ENCODE measurements at regions not wholly inside any gene's neighbourhood (a gene's known extent, or its start where the extent isn't known, plus 50 kb on each side); places are given as distances from the start of the nearest gene placed in this dataset.

DNA sequence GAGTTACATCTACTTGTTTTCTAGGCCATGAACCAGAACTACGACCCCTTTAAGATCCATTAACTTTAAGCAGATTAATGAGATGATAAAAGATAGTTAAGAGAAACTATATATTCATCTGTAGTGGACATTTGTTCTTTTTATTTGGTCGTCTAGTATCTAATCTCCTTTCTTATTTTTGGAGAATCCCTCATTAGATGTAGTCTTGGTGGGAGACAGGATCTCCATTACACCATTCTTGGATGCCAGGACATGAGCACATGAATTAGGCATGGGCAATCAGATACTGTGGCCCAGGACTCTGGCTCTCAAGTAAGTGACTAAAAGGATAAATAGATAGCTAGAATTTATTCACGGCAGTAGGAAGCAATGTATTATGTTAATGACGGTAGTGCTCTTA, 245.0 kb downstream of the ATP23 start:
- H3K4me3 Mint-ChIP-seq, result no peak overlapping the region
- H3K27me3 Mint-ChIP-seq, result peaks cover 1 to 22% (median 6%) of the 10 kb centered on the region in 5 donors
- no peaks in the 10 kb centered on the region for H3K4me1 Mint-ChIP-seq
- H3K36me3 Mint-ChIP-seq, result peaks cover 0 to 10% (median 0%) of the 10 kb centered on the region in 3 donors
- no peak overlapping the region for H3K27ac Mint-ChIP-seq
- DNase-seq, result no peak
- no peak for ATAC-seq
- POLR2A ChIA-PET, result no interaction called here
- peaks cover 6 to 26% (median 11%) of the 10 kb centered on the region in 9 donors for H3K9me3 Mint-ChIP-seq

DNA sequence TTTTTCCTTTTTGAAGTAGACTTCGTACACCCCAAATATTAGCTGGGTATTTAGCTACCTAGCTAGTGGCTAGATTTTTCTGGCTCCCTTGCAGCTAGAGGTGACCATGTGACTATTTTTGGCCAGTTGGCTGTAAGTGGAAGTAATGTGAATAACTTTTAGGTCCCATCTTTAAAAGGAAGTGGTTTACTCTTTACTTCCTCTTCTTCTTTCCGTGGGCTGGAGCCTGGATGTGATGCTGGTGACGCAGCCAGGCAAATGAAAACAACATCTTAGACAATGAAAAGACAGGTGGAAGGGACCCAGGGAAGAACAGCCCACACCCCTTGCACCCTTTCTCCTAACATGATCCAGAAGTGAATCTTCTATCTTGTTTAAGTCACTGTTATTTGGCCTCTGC, 245.5 kb downstream of the ATP23 start:
- Mint-ChIP-seq H3K4me3 (no peak overlapping the region), H3K4me1 (no peaks in the 10 kb centered on the region), H3K27me3 (peaks cover 1 to 21% (median 8%) of the 10 kb centered on the region in 5 donors), H3K27ac (no peak overlapping the region), H3K36me3 (peaks cover 0 to 10% (median 0%) of the 10 kb centered on the region in 3 donors), H3K9me3 (peaks cover 6 to 31% (median 11%) of the 10 kb centered on the region in 9 donors)
- POLR2A ChIA-PET, result no interaction called here
- no peak for ATAC-seq
- no peak for DNase-seq

DNA sequence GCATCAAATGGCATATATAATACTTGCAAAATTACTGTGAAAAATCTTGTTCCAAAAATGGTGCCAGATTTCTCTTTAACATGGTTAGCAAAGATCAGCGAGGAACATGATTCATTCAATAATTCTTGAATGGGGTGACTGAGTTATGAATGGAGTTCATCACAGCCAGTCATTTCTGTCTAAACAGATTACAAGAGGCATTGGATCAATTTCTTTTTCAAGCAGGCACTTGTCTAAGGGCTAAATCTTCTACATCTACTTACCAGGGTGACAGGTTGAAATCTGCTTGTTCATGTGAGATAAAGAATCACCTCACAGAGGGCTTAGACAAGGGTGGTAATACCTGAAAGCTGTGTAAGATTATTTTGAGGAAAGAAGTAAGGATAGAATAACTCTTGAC, 247.7 kb downstream of the ATP23 start:
- no peak overlapping the region for H3K4me3 Mint-ChIP-seq
- peaks cover 0 to 1% (median 0%) of the 10 kb centered on the region in 4 donors for H3K4me1 Mint-ChIP-seq
- H3K36me3 Mint-ChIP-seq, result peaks cover 0 to 10% (median 0%) of the 10 kb centered on the region in 3 donors
- POLR2A ChIA-PET, result no interaction called here
- peaks cover 0 to 14% (median 4%) of the 10 kb centered on the region in 5 donors for H3K27me3 Mint-ChIP-seq
- peaks cover 6 to 34% (median 11%) of the 10 kb centered on the region in 9 donors for H3K9me3 Mint-ChIP-seq
- no peak overlapping the region for H3K27ac Mint-ChIP-seq
- DNase-seq, result no peak
- ATAC-seq, result no peak

DNA sequence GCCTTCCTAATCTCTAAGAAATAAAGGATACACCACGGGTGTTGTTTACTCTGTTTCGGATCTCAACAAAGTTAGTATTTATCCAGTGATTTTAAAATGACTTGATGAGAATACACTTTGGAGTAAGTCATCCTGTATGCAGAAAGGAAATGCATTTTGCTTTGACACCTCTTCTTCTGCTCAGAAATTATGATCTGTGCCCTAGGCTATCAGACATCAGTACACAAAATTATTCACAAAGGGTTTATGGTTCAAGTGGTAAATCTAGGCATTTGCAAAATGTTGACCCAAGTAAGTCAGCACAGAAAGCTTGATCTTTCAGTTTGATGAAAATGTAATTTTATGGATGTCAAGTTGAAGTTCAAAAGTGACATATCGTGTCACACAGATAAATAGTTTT, 248.5 kb downstream of the ATP23 start:
- ATAC-seq (no peak), DNase-seq (no peak)
- peaks cover 0 to 10% (median 0%) of the 10 kb centered on the region in 3 donors for H3K36me3 Mint-ChIP-seq
- peaks cover 0 to 1% (median 0%) of the 10 kb centered on the region in 4 donors for H3K4me1 Mint-ChIP-seq
- peaks cover 0 to 14% (median 9%) of the 10 kb centered on the region in 5 donors for H3K27me3 Mint-ChIP-seq
- H3K4me3 Mint-ChIP-seq, result no peak overlapping the region
- peaks cover 6 to 34% (median 12%) of the 10 kb centered on the region in 9 donors for H3K9me3 Mint-ChIP-seq
- no peak overlapping the region for H3K27ac Mint-ChIP-seq
- POLR2A ChIA-PET, result no interaction called here

- Mint-ChIP-seq H3K36me3 (peaks cover 0 to 10% (median 0%) of the 10 kb centered on the region in 3 donors), H3K27ac (no peak overlapping the region), H3K4me1 (peaks cover 0 to 1% (median 0%) of the 10 kb centered on the region in 4 donors), H3K27me3 (peaks cover 0 to 21% (median 11%) of the 10 kb centered on the region in 5 donors), H3K9me3 (peaks cover 4 to 28% (median 12%) of the 10 kb centered on the region in 9 donors), H3K4me3 (no peak overlapping the region)
- DNase-seq, result no peak
- ATAC-seq, result no peak
- POLR2A ChIA-PET, result no interaction called here
Measured at GRCh38 chr12:58190618-58191017, 249.3 kb downstream of the ATP23 start.

- H3K4me1 Mint-ChIP-seq, result peaks cover 0 to 4% (median 0%) of the 10 kb centered on the region in 4 donors
- peaks cover 0 to 4% (median 0%) of the 10 kb centered on the region in 3 donors for H3K36me3 Mint-ChIP-seq
- ATAC-seq (no peak), DNase-seq (no peak)
- no peak overlapping the region for H3K27ac Mint-ChIP-seq
- H3K9me3 Mint-ChIP-seq, result peaks cover 0 to 6% (median 3%) of the 10 kb centered on the region in 9 donors
- peaks cover 9 to 68% (median 25%) of the 10 kb centered on the region in 5 donors for H3K27me3 Mint-ChIP-seq
- POLR2A ChIA-PET, result no interaction called here
- H3K4me3 Mint-ChIP-seq, result no peak overlapping the region
Measured at GRCh38 chr12:58196971-58197370, 255.6 kb downstream of the ATP23 start.

DNA sequence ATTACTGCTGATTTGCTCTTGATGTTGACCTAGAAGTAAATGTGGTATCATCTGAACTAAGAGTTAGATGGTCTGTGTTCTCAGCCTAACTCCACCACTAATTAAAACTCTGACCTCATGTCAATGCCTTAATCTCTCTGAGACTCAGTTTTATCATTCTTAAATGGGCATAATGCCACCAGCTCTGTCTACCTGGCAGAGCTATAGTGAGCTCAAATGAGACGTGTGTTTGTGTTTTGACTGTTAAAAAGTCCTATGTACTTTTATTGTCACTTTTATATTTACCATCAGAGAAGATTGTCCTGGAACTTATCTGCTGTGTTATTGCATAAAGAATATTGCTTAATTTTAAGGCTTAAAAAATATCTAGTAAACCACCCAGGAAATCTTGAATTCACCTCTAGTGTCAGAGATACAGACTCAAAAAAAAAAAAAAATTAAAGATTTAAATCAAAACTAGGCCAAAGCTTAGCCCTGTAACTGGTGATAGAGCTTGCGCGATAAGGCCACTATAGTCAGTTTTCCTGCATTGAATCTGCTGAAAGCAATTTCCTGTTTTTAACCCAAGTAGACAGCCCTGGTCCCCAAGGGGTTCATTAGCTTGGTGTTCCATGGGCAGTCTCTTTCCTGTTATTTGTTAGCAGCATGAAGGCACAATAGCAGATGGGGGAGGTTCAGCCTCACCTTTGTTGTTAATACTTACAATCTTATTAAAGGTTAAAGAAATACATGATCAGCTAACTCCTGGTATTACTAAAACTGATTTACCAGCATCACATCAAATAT, 261.8 kb downstream of the ATP23 start:
- Mint-ChIP-seq H3K27ac (no peak overlapping the region), H3K9me3 (peaks cover 0 to 3% (median 0%) of the 10 kb centered on the region in 9 donors), H3K36me3 (no peaks in the 10 kb centered on the region), H3K4me1 (peaks cover 0 to 14% (median 0%) of the 10 kb centered on the region in 4 donors), H3K27me3 (peaks cover 4 to 28% (median 7%) of the 10 kb centered on the region in 5 donors), H3K4me3 (no peak overlapping the region)
- POLR2A ChIA-PET, result no interaction called here
- DNase-seq (peak in 1 of 10 donors; percentile 1), ATAC-seq (no peak)

- Mint-ChIP-seq H3K27me3 (peaks cover 3 to 21% (median 4%) of the 10 kb centered on the region in 5 donors), H3K9me3 (peaks cover 0 to 3% (median 0%) of the 10 kb centered on the region in 9 donors), H3K27ac (no peak overlapping the region), H3K4me3 (no peak overlapping the region), H3K4me1 (peaks cover 0 to 14% (median 0%) of the 10 kb centered on the region in 4 donors), H3K36me3 (no peaks in the 10 kb centered on the region)
- no peak for ATAC-seq
- DNase-seq, result no peak
- POLR2A ChIA-PET, result no interaction called here
Measured at GRCh38 chr12:58204071-58204470, 262.7 kb downstream of the ATP23 start.

- H3K9me3 Mint-ChIP-seq, result no peaks in the 10 kb centered on the region
- H3K4me3 Mint-ChIP-seq, result no peak overlapping the region
- POLR2A ChIA-PET, result no interaction called here
- no peak for ATAC-seq
- H3K4me1 Mint-ChIP-seq, result peaks cover 0 to 14% (median 0%) of the 10 kb centered on the region in 4 donors
- H3K27me3 Mint-ChIP-seq, result peaks cover 0 to 13% (median 2%) of the 10 kb centered on the region in 5 donors
- H3K27ac Mint-ChIP-seq, result no peak overlapping the region
- no peak for DNase-seq
- no peaks in the 10 kb centered on the region for H3K36me3 Mint-ChIP-seq
Measured at GRCh38 chr12:58206876-58207275, 265.5 kb downstream of the ATP23 start.

DNA sequence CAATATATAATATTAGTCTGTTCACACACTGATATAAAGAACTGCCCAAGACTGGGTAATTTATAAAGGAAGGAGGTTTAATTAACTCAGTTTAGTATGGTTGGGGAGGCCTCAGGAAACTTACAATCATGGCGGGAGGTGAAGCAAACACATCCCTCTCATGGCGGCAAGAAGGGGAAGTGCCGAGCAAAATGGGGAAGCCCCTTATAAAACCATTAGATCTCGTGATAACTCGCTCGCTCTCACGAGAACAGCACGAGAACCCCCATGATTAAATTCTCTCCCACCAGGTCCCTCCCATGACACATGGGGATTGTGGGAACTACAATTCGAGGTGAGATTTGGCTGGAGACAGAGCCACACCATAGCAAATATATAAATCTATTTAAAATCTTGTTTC, 269.8 kb downstream of the ATP23 start:
- ATAC-seq, result no peak
- H3K27ac Mint-ChIP-seq, result no peak overlapping the region
- POLR2A ChIA-PET, result no interaction called here
- no peaks in the 10 kb centered on the region for H3K36me3 Mint-ChIP-seq
- no peak overlapping the region for H3K4me3 Mint-ChIP-seq
- H3K9me3 Mint-ChIP-seq, result no peaks in the 10 kb centered on the region
- no peak for DNase-seq
- H3K27me3 Mint-ChIP-seq, result peaks cover 1 to 13% (median 4%) of the 10 kb centered on the region in 5 donors
- H3K4me1 Mint-ChIP-seq, result no peaks in the 10 kb centered on the region

- Mint-ChIP-seq H3K27me3 (peaks cover 5 to 17% (median 6%) of the 10 kb centered on the region in 5 donors), H3K4me3 (no peak overlapping the region), H3K27ac (no peak overlapping the region), H3K4me1 (no peaks in the 10 kb centered on the region), H3K9me3 (no peaks in the 10 kb centered on the region), H3K36me3 (no peaks in the 10 kb centered on the region)
- ATAC-seq (no peak), DNase-seq (no peak)
- POLR2A ChIA-PET, result no interaction called here
Measured at GRCh38 chr12:58217130-58217529, 275.8 kb downstream of the ATP23 start.

DNA sequence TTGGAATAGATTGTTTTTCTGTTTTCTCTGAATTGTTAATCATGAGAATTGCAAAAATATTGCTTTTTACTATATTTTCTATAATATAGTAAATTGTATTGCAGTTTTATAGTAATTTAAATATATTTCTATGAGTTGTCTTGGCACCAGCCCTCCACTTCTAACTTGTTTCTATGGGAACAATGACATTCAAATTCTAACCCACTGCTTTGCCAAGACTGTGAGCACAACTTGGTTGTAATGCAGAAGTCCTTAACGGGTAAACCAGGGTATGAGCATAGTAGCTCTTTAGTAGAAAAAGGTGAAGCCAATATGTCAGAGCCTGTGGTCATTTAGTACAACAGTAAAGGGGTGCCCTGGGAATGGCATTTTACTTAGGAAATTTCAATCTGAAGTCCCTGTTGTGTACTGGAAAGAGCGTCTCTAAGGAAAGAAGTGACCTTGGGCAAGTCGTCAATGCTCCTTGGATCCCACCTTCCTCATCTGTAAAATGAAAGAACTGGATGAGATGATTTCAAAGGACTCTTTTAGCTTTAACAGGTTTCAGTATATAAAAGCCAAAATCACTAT, 283.3 kb downstream of the ATP23 start:
- Mint-ChIP-seq H3K27me3 (peaks cover 0 to 3% (median 2%) of the 10 kb centered on the region in 5 donors), H3K36me3 (no peaks in the 10 kb centered on the region), H3K27ac (no peak overlapping the region), H3K4me3 (no peak overlapping the region), H3K4me1 (no peaks in the 10 kb centered on the region), H3K9me3 (peaks cover 0 to 9% (median 3%) of the 10 kb centered on the region in 9 donors)
- POLR2A ChIA-PET, result no interaction called here
- DNase-seq, result no peak
- ATAC-seq, result no peak

DNA sequence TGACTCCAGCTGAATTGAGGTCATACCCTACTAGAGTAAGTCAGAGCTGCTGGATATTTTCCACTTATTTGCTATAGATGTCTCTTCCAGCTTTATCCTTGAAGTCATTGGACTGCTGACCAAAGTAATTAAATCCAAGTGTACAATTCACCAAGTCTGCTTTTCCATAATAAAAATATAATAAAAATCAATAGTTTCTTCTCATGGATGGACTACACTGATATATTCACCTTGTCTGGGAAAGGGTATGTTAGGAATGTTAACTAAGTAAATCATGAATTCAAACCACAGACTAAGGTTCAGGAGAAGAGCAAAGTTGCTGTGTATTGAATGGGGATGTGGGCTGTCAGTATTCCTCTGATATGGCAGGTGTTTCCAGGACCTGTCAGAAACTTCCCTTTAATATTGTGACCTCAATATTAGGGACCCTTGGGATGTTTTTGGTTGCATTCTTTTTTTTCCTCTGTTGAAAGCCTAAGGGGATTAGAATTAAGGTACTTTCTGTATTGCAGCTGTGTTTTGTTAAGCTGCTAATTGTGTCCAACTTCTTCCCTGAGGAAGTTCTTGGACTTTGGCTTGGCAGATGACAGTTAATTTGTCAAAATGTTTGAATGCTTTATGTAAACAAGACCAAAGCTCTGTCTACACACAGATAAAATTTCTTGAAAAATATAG, 284.0 kb downstream of the ATP23 start:
- Mint-ChIP-seq H3K4me1 (no peaks in the 10 kb centered on the region), H3K27me3 (peaks cover 0 to 10% (median 4%) of the 10 kb centered on the region in 5 donors), H3K36me3 (no peaks in the 10 kb centered on the region), H3K27ac (no peak overlapping the region), H3K4me3 (no peak overlapping the region), H3K9me3 (peaks cover 0 to 16% (median 5%) of the 10 kb centered on the region in 9 donors)
- POLR2A ChIA-PET, result no interaction called here
- no peak for ATAC-seq
- DNase-seq, result no peak

All from naive thymus-derived CD8-positive, alpha-beta T cell (primary cell).